Skeletal muscle satellite cell (primary cell): ENCODE measurements at regions not wholly inside any gene's neighbourhood (a gene's known extent, or its start where the extent isn't known, plus 50 kb on each side); places are given as distances from the start of the nearest gene placed in this dataset.

ENCODE experiments used
- H3K27me3 ChIP-seq: 2 replicates; pipeline ENCODE4 v1.7.0; 2013; ENCODE audit warnings: low read length; ENCODE audit not compliant: control insufficient read depth, insufficient read depth
- H3K36me3 ChIP-seq: 2 replicates; pipeline ENCODE4 v1.7.0; 2013; ENCODE audit warnings: mild to moderate bottlenecking, control low read depth, low read length; ENCODE audit not compliant: insufficient read depth
- H3K4me1 ChIP-seq: 2 replicates; pipeline ENCODE4 v1.7.0; 2013; ENCODE audit warnings: low read length; ENCODE audit not compliant: control insufficient read depth, insufficient read depth
- H3K4me2 ChIP-seq: 2 replicates; pipeline ENCODE4 v1.7.0; 2013; ENCODE audit warnings: mild to moderate bottlenecking, low read length
- H3K4me3 ChIP-seq: 2 replicates; pipeline ENCODE4 v1.7.0; 2013; ENCODE audit warnings: low read length
- H3K9ac ChIP-seq: 2 replicates; pipeline ENCODE4 v1.7.0; 2013; ENCODE audit warnings: mild to moderate bottlenecking, low read depth, low read length, moderate library complexity
- H3K9me3 ChIP-seq: replicated peaks from 2 replicates; pipeline ENCODE4 v1.7.0; 2013; ENCODE audit warnings: mild to moderate bottlenecking, control low read depth, low read length

DNA sequence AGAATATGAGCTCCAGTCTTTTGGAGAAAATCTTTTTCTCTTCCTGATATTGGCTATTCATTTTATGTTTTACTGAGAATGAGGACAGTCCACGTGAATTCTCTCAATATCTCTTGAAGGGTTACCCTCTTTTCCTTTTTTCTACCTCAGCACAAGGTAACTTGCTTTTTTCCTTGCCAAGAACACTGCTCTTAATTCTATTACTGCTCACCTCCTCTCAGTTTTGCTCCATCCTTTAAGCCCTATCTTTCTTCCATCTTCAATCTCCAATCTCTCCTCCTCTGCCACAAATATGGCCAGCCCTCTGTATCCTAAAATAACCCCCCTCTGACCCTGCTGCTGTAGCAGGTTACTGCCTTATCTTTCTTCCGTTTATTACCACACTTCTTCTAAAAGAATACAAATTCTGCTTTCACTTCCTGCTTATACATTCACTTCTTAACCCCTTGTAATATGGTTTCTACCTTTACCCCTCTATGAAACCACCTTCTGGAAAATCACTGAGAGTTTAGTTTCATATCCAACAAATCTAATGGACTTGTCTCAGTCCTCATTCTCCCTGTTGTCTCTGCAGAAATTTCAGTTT is 89.0 kb downstream of the NFKBIZ start:
- Histone ChIP-seq H3K4me3 (no peak overlapping the region), H3K9me3 (no peaks in the 10 kb centered on the region), H3K36me3 (no peaks in the 10 kb centered on the region), H3K4me2 (no peak overlapping the region), H3K4me1 (peaks cover 78% of the 10 kb centered on the region), H3K27me3 (no peaks in the 10 kb centered on the region), H3K9ac (peak overlapping the region; percentile 85)

DNA sequence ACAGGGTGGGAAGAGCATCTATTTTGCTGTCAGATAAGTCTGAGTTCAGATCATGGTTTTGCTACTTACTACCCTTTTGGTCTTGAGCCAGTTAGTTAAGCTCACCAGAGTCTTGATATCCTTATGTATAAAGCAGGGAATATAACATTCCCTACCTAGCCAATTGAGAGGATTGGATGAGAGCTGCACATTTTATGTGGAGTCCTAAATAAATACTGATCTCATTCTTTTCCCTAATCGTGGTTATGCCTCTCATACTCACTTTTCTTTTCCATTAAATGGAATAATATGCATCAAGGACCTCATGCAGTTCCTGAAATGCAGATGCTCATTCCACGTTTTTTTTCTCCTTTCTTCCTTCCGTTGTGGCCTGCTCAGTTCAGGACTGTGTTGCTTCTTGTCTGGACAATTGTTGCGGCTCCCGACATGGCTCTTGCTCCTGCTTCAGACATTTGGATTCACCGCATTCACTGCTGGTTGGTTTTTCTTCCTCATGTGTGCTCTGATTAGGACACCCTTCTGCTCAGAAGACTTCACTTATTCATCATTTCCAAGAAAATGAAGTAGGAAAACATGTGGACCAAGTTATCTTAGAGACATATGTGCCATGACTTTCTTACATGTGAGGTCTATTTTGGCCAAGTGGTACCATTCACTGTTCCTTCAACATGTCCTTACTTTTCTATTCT is 90.2 kb downstream of the NFKBIZ start:
- no peak overlapping the region for H3K4me3 ChIP-seq
- no peaks in the 10 kb centered on the region for H3K27me3 ChIP-seq
- H3K36me3 ChIP-seq, result no peaks in the 10 kb centered on the region
- peaks cover 89% of the 10 kb centered on the region for H3K4me1 ChIP-seq
- H3K9ac ChIP-seq, result peak overlapping the region; percentile 85
- no peaks in the 10 kb centered on the region for H3K9me3 ChIP-seq
- peak overlapping the region; percentile 66 for H3K4me2 ChIP-seq

DNA sequence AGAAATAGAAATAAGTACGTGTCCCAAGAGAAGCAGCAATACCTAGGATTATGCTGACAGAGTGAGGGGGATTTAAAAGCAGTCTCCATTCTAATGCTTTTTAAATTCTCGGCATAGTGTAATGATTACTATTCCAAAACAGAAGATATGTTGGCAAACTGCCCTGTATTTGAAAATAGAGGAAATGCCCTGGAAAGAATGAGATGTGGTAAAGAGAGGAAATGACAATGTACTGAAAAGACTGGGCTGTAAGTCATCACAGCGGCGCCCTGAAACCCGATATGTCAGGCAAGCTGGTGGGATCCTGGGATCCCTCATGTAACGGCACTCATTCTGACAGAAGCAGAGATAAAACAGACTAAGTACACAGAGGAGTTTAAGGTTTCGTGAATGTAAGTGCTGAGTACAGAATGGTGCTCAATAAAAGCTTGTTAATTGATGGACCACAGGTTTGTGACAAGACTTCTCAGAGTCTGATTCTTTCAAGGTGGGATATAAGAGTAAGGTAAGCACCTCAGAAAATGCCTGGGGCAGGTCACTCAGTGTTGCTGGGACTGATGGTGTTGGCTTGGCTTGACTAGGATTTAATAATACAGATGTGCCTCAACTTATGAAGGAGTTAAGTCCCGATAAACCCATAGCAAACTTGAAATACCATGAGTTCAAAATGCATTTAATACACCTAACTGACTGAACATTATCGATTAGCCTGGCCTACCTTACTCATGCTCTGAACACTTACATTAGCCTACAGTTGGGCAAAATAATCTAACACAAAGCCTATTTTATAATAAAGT is 91.4 kb downstream of the NFKBIZ start:
- Histone ChIP-seq H3K36me3 (no peaks in the 10 kb centered on the region), H3K4me1 (peaks cover 84% of the 10 kb centered on the region), H3K4me3 (peak overlapping the region; percentile 51), H3K9me3 (no peaks in the 10 kb centered on the region), H3K27me3 (no peaks in the 10 kb centered on the region), H3K9ac (peak overlapping the region; percentile 89), H3K4me2 (peak overlapping the region; percentile 77)

DNA sequence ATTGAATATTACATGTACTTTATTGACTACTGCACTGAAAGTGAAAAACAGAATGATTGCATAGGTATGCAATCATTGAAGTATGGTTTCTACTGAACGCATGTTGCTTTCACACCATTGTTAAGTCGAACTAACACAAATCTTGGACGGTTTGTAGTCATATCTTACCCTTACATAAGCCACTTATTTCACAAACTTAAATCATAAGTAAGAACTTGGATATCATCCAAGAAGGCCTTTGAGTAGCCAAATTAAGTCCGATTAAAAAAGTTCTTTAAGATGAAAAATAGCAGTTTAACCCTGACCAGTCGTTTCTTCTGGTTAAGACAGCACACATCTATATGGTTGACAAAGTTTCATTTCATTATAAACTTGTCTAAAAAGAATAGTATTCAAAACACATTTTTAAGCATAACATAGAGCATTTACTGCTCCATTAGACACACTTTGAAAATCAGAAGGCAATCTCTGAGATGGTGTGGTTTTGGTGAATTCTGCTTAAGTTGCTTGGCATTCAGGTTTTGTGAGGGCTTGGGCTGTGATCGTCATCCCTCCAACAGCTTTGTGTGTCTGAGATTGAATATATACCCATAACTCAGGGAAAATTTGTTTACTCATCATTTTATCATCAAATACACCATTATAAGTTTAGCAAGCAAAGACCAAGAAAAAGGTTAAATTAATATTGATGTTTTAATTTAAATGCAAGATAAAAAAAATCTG is 92.2 kb downstream of the NFKBIZ start:
- H3K4me2 ChIP-seq, result peak overlapping the region; percentile 77
- H3K27me3 ChIP-seq, result no peaks in the 10 kb centered on the region
- no peaks in the 10 kb centered on the region for H3K36me3 ChIP-seq
- H3K9ac ChIP-seq, result peak overlapping the region; percentile 89
- peak overlapping the region; percentile 51 for H3K4me3 ChIP-seq
- no peaks in the 10 kb centered on the region for H3K9me3 ChIP-seq
- H3K4me1 ChIP-seq, result peaks cover 78% of the 10 kb centered on the region

DNA sequence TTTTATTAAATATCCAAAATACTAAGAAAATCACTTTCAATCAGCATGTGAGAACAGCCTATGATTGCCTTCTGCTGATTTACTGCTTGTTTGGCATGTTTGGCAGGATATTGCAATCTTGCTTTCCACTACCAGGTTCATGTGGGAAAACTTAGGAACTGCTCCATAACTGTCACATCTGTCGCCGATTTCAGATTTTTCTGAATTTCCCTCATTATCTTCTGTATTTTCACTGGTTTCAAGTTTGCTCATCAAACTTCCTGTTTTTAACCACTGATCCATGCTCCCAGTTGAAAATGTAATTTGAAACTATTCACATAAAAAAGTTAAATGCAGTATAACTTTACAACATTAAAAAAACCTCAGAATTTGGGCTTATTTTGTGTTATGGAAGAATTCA is 93.0 kb downstream of the NFKBIZ start:
- peaks cover 71% of the 10 kb centered on the region for H3K4me1 ChIP-seq
- H3K9me3 ChIP-seq, result no peaks in the 10 kb centered on the region
- peak overlapping the region; percentile 89 for H3K9ac ChIP-seq
- no peaks in the 10 kb centered on the region for H3K27me3 ChIP-seq
- H3K36me3 ChIP-seq, result no peaks in the 10 kb centered on the region
- peak overlapping the region; percentile 77 for H3K4me2 ChIP-seq
- peak overlapping the region; percentile 37 for H3K4me3 ChIP-seq

DNA sequence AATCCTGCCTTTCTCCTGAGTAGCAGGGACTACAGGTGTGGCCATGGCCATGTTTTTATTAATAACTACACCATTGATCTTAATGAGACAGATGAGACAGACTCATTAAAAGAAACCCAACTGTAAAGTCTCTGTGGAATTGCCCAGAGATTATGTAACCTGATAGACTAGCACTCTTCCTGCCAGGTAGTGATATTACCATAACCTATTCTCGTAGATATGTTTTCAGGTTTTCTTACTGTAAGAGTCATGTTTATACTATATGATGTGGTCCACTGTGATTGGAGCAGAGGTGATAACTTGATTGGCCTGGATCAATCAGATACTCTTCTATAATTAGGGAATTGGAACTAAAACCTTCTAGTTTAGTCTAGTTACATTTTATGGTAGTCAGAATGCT is 93.7 kb downstream of the NFKBIZ start:
- Histone ChIP-seq H3K9ac (peak overlapping the region; percentile 89), H3K9me3 (no peaks in the 10 kb centered on the region), H3K4me1 (peaks cover 64% of the 10 kb centered on the region), H3K4me2 (no peak overlapping the region), H3K36me3 (no peaks in the 10 kb centered on the region), H3K27me3 (no peaks in the 10 kb centered on the region), H3K4me3 (no peak overlapping the region)

DNA sequence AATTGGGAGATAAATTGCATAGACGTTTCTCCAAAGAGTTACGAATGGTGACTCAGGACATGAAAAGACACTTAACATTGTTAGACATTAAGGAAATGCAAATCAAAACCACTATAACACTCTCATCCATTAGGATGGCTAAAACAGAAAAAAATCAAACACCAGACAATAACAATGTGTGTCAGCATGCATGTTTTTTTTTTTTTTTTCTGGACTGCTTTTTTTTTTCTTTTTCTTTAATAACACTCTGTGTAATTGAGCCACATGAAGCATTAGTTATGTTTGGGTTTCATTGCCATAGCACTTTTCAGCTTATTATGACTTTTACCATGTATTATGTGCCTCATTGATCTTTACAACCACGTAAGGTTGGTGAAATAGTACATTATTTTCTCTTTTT is 95.0 kb downstream of the NFKBIZ start:
- peaks cover 51% of the 10 kb centered on the region for H3K4me1 ChIP-seq
- H3K9me3 ChIP-seq, result no peaks in the 10 kb centered on the region
- no peaks in the 10 kb centered on the region for H3K27me3 ChIP-seq
- H3K9ac ChIP-seq, result peak overlapping the region; percentile 9
- H3K36me3 ChIP-seq, result no peaks in the 10 kb centered on the region
- H3K4me3 ChIP-seq, result no peak overlapping the region
- no peak overlapping the region for H3K4me2 ChIP-seq

DNA sequence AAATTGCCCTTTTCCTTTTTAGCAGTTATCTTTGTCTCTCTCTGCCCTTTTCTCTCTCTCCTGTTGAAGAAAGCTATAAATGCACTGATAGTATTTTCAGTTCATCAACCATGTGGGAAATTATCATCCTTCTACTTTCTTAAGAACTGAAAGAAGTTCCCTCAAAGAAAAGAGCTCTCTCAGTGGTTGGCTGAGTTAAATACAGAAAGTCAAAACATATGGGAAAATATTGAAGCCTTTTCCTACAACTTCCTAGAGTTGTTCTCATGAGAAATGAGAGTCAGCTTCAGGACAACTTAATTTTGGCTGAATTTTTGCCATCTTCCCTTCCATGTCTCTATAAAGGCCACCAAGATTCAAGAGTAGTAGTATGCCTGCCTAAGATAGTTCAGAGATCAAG is 96.7 kb downstream of the NFKBIZ start:
- Histone ChIP-seq H3K9me3 (no peaks in the 10 kb centered on the region), H3K9ac (no peak overlapping the region), H3K4me2 (no peak overlapping the region), H3K27me3 (no peaks in the 10 kb centered on the region), H3K4me3 (no peak overlapping the region), H3K4me1 (peaks cover 50% of the 10 kb centered on the region), H3K36me3 (no peaks in the 10 kb centered on the region)

DNA sequence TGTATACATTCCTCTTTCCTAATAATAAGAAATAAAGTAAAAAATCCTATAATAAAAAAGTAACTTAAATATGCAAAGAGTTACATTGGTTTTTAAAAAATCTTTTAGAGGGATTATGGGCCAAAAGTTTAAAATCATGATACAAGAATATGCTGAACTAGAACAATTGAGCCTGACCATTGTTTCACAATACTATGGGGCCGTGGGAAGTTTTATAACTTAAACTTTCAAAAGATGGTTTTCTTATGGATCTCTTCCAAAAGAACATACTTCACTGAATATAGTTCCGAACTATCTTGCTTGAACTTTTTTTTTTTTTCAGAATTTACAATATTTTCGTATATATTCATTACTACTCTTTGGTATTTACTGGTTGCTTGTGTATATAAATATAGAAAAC is 97.6 kb downstream of the NFKBIZ start:
- H3K4me2 ChIP-seq, result no peak overlapping the region
- no peak overlapping the region for H3K4me3 ChIP-seq
- H3K9ac ChIP-seq, result no peak overlapping the region
- peaks cover 42% of the 10 kb centered on the region for H3K4me1 ChIP-seq
- H3K9me3 ChIP-seq, result no peaks in the 10 kb centered on the region
- H3K36me3 ChIP-seq, result no peaks in the 10 kb centered on the region
- H3K27me3 ChIP-seq, result no peaks in the 10 kb centered on the region

DNA sequence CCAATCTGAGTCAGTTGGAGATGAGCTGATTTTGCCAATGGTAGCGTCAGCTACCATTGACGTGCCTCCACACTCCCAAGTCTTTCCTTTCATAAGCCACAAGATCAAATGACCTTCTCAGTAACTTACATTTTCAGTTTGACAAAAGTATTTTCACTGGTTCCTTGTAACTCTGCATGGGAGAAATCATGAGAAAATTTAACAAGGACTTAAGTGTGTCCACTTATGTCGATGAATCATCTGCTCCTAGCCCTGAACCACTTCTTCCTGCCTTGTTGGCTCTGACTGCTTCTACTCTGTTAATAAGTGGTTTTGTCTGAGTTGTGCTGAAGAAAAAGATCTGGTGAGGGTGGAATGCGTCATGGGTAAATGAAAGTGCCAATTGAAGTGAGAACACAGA is 101.2 kb downstream of the NFKBIZ start:
- H3K9ac ChIP-seq, result peak overlapping the region; percentile 5
- H3K27me3 ChIP-seq, result no peaks in the 10 kb centered on the region
- no peaks in the 10 kb centered on the region for H3K36me3 ChIP-seq
- no peaks in the 10 kb centered on the region for H3K9me3 ChIP-seq
- peaks cover 14% of the 10 kb centered on the region for H3K4me1 ChIP-seq
- H3K4me3 ChIP-seq, result no peak overlapping the region
- H3K4me2 ChIP-seq, result no peak overlapping the region

DNA sequence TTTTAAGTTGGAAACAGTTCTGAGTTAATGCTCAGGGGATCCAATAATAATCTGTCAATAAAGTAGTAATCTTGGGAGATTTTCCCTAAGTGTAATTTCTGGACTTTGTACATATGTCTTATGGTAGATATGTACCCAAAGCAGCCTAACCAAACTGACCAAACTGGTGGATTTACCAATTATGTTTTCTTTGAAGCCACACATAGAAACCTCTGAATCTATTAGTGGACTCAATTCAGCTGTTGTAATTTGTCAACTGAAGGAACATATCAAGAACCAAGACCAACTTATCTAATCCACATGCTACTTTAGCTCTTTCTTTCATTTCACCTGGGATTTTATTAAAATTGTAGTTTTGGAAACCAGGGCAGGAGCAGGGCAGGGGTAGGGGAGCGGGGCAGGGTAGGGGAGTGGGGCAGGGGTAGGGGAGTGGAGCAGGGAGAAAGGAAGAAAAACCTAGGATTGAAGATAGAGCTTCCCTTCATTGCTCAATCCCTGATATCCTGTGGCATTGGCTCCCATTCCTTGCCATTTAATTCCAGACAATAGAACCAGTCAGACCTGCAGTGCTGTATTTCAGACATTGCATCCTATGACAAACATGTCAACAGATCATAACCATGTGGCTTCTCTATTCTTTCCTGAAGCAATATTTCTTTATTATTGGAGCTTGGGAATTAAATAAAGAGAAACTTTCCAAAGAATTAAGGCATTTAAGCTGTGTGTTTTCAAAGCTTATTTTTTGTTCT is 101.8 kb downstream of the NFKBIZ start:
- H3K4me2 ChIP-seq, result no peak overlapping the region
- H3K27me3 ChIP-seq, result no peaks in the 10 kb centered on the region
- no peak overlapping the region for H3K4me3 ChIP-seq
- H3K4me1 ChIP-seq, result peaks cover 14% of the 10 kb centered on the region
- H3K9me3 ChIP-seq, result no peaks in the 10 kb centered on the region
- H3K9ac ChIP-seq, result peak overlapping the region; percentile 5
- H3K36me3 ChIP-seq, result no peaks in the 10 kb centered on the region
